HepG2 (cell line): ENCODE measurements at regions not wholly inside any gene's neighbourhood (a gene's known extent, or its start where the extent isn't known, plus 50 kb on each side); places are given as distances from the start of the nearest gene placed in this dataset.

Experiments used
- MTF1 ChIP-seq: sonication (generic); formaldehyde crosslinking; IDR thresholded peaks from 2 replicates; pipeline ENCODE4 v1.5.0; 2020; ENCODE audit warnings: missing genetic modification reagents
- ZNF501 ChIP-seq: sonication (generic); formaldehyde crosslinking; IDR thresholded peaks from 2 replicates; pipeline ENCODE4 v1.5.1; 2020; ENCODE audit warnings: mild to moderate bottlenecking, moderate library complexity, missing genetic modification reagents
- TF ChIP-seq, protein P1 (sequence below): sonication (generic); formaldehyde crosslinking; IDR thresholded peaks from 2 replicates; pipeline ENCODE4 v1.5.0; 2020; ENCODE audit warnings: mild to moderate bottlenecking, missing genetic modification reagents, moderate library complexity

DNA sequence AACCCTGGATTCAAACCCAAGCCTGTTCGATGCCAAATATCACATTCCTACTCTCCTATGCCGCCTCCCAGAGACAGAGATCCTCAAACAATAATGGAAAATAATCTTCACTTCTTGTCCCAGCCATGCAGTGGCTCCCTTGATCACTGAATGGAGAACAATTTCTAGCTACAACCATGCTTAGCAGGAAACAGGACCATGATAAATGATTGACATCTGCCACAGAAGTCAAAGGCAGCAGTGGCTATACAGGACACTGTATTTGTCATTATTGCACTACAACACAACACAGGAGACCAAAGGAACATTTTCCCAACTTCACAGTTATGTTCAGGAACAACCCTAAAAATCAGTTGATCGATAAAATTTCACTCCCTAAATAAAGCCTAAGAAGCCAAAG lies 243.3 kb upstream of the SLC7A11 start:
- TF ChIP-seq ZNF501 (CRISPR knock-in tag) = no peak
- TF ChIP-seq, protein P1, sequence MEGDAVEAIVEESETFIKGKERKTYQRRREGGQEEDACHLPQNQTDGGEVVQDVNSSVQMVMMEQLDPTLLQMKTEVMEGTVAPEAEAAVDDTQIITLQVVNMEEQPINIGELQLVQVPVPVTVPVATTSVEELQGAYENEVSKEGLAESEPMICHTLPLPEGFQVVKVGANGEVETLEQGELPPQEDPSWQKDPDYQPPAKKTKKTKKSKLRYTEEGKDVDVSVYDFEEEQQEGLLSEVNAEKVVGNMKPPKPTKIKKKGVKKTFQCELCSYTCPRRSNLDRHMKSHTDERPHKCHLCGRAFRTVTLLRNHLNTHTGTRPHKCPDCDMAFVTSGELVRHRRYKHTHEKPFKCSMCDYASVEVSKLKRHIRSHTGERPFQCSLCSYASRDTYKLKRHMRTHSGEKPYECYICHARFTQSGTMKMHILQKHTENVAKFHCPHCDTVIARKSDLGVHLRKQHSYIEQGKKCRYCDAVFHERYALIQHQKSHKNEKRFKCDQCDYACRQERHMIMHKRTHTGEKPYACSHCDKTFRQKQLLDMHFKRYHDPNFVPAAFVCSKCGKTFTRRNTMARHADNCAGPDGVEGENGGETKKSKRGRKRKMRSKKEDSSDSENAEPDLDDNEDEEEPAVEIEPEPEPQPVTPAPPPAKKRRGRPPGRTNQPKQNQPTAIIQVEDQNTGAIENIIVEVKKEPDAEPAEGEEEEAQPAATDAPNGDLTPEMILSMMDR (CRISPR knock-in tag) = no peak
- TF ChIP-seq MTF1 (CRISPR knock-in tag) = no peak
